Superior temporal gyrus (tissue), 1 donor: ENCODE measurements at regions not wholly inside any gene's neighbourhood (a gene's known extent, or its start where the extent isn't known, plus 50 kb on each side); places are given as distances from the start of the nearest gene placed in this dataset.

Experiments used
- DNase-seq: peaks from one replicate; pipeline ENCODE4 v3.0.0-alpha.2; 2016; ENCODE audit errors: extremely low spot score

GRCh38 chr1:195934817-195935553 is 673.3 kb downstream of the KCNT2 start:
- no peak for DNase-seq

GRCh38 chr1:195933835-195934234 is 674.4 kb downstream of the KCNT2 start:
- DNase-seq, result no peak

GRCh38 chr1:195915826-195916225 is 692.4 kb downstream of the KCNT2 start:
- no peak for DNase-seq

GRCh38 chr1:195909061-195909460 is 699.2 kb downstream of the KCNT2 start:
- no peak for DNase-seq

- DNase-seq, result peak; percentile 30
Measured at GRCh38 chr1:195908121-195908520, 700.1 kb downstream of the KCNT2 start.

GRCh38 chr1:195903203-195903602 is 705.0 kb downstream of the KCNT2 start:
- no peak for DNase-seq

- DNase-seq, result no peak
Measured at GRCh38 chr1:195902779-195903178, 705.5 kb downstream of the KCNT2 start.

- no peak for DNase-seq
Measured at GRCh38 chr1:195899762-195900352, 708.4 kb downstream of the KCNT2 start.

GRCh38 chr1:195898924-195899323 is 709.3 kb downstream of the KCNT2 start:
- DNase-seq, result no peak

GRCh38 chr1:195898373-195898772 is 709.9 kb downstream of the KCNT2 start:
- DNase-seq, result no peak

- DNase-seq, result no peak
Measured at GRCh38 chr1:195897076-195897475, 711.2 kb downstream of the KCNT2 start.

GRCh38 chr1:195894411-195894810 is 713.8 kb downstream of the KCNT2 start:
- DNase-seq, result no peak

- no peak for DNase-seq
Measured at GRCh38 chr1:195886000-195886399, 722.2 kb downstream of the KCNT2 start.

- DNase-seq, result no peak
Measured at GRCh38 chr1:195878478-195878877, 729.8 kb downstream of the KCNT2 start.

GRCh38 chr1:195876792-195877191 is 731.4 kb downstream of the KCNT2 start:
- no peak for DNase-seq

GRCh38 chr1:195872376-195872775 is 735.9 kb downstream of the KCNT2 start:
- no peak for DNase-seq

GRCh38 chr1:195867638-195868037 is 740.6 kb downstream of the KCNT2 start:
- no peak for DNase-seq

GRCh38 chr1:195866781-195867222 is 741.4 kb downstream of the KCNT2 start:
- no peak for DNase-seq

GRCh38 chr1:195866091-195866780 is 742.0 kb downstream of the KCNT2 start:
- DNase-seq, result peak; percentile 64

- DNase-seq, result no peak
Measured at GRCh38 chr1:195851804-195852203, 756.4 kb downstream of the KCNT2 start.

GRCh38 chr1:195851016-195851601 is 757.1 kb downstream of the KCNT2 start:
- DNase-seq, result no peak

GRCh38 chr1:195849180-195849579 is 759.1 kb downstream of the KCNT2 start:
- no peak for DNase-seq
